Fibroblast of skin of abdomen (primary cell): ENCODE measurements at regions not wholly inside any gene's neighbourhood (a gene's known extent, or its start where the extent isn't known, plus 50 kb on each side); places are given as distances from the start of the nearest gene placed in this dataset.

Source experiments
- DNase-seq: peaks from one replicate; pipeline ENCODE4 v3.0.0-alpha.2; 2013

DNA sequence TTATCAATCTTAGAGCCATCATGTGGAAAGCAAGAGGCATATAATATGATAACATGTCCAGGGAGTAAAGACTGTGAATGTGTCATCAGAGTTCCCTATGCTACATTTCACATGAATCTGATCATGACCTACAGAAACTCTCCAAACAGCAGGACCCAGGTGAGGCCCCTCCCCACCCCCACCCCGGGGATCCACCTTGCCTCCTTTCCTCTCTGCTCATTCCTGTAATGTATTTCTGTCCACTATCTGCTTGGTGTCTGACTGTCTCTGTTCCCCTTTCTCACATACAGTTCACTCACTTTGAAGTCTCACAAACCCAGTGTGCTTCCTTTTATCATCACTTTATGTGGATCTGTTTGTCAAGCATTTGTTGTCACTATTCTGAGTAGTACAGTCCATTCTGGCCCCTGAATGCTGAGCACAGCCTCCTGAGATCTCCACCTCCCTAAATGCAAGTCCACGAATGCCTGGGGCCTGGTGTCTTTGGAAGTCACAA is 76.4 kb upstream of the SMARCA2 start:
- no peak for DNase-seq

- no peak for DNase-seq
Observed at GRCh38 chr9:1939466-1939865, 75.7 kb upstream of the SMARCA2 start.

GRCh38 chr9:1939926-1940368 is 75.2 kb upstream of the SMARCA2 start:
- DNase-seq, result no peak

DNA sequence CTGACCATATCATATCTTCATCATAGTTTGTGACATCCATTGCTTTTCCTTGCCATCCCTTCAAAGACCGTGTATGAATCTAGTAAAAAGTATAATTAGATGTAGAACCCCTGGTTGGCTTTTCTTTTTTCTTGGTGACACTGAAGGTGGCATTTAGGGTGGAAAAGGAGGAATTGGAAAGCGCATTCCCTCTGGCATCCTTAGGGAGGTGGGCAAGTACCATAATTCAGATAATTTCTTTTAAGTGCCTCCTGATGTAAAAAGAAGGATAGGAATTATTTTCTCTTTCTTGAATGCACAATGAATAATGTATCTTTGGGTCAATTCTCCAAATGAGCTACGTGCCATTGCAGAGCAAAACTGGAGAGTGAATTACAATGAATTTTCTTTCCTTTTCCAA is 73.2 kb upstream of the SMARCA2 start:
- DNase-seq, result no peak

- DNase-seq, result no peak
Observed at GRCh38 chr9:1946526-1947283, 68.4 kb upstream of the SMARCA2 start.

DNA sequence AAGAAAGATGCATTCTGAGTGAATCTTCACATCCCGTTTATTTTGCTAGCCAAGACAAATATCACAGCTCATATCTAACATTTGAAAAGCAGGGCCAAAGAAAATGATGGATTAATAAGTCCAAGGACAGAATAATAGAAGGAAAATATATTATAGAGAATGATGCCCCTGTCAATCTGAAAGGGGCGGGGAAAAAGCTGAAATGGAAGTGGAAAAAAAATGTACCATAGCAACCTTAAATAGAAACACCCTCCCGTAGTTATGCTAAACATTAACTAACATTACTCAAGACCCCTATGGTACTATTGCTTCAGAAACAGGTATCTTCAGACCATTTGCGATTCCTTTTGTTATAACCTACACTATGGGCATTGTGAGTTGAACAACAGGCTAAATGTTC is 67.7 kb upstream of the SMARCA2 start:
- DNase-seq, result no peak

- no peak for DNase-seq
Observed at GRCh38 chr9:1948541-1948940, 66.6 kb upstream of the SMARCA2 start.

- DNase-seq, result no peak
Observed at GRCh38 chr9:1951446-1951845, 63.7 kb upstream of the SMARCA2 start.

DNA sequence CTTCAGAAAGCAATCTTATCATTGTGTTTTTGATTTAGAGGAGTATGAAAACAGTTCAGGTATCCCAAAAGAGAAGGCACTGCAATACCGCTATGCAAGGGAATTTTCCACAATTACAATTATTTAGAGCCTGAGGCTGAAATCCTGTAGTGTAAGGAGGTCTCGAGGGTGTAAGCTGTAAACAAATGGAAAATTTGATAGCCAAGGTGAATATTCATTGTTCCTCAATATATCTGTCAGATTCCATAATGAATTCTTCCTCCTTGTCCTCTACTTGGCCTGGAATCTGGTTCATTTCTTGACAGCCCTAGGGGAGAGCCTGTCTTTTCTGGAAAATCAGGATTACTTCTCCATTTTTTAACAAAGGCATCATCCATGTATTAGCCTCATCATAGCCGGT is 63.1 kb upstream of the SMARCA2 start:
- DNase-seq, result no peak

DNA sequence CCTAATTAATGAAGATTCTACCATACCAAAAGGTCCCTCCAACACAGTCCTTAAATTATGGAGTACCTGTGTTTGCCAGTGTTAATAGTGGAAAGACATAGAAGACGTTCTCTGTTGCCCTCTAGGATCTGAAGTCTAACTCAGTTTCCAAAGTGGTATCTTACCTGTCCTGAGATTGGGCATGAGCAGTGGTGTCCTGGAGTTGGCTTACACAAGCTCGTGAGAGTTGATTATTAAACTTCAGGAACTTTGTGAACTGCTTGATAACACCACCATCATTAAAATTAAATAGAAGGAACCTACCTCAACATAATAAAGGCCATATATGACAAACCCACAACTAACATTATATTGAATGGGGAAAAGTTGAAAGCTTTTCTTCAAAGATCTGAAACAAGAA is 60.9 kb upstream of the SMARCA2 start:
- no peak for DNase-seq

DNA sequence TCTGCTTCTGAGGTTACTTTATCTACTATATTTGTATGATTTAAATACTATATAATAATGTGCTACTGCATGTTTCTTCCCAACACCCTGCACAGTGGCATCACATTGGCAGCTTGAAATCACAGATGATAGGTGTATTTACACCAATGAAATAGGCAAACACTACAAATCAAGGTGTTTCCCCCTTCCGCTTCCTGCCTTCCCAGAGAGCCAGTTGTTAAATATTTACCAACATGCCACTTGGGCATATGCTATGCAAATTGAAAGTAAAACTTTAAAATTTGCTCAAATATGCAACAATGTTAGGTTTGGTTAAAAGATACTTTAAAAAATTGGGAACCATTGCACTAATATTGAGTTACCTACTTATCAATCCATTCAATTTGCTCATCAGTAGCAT is 58.2 kb upstream of the SMARCA2 start:
- DNase-seq, result no peak

- no peak for DNase-seq
Observed at GRCh38 chr9:1957856-1958255, 57.3 kb upstream of the SMARCA2 start.

- no peak for DNase-seq
Observed at GRCh38 chr9:1959371-1959770, 55.8 kb upstream of the SMARCA2 start.

DNA sequence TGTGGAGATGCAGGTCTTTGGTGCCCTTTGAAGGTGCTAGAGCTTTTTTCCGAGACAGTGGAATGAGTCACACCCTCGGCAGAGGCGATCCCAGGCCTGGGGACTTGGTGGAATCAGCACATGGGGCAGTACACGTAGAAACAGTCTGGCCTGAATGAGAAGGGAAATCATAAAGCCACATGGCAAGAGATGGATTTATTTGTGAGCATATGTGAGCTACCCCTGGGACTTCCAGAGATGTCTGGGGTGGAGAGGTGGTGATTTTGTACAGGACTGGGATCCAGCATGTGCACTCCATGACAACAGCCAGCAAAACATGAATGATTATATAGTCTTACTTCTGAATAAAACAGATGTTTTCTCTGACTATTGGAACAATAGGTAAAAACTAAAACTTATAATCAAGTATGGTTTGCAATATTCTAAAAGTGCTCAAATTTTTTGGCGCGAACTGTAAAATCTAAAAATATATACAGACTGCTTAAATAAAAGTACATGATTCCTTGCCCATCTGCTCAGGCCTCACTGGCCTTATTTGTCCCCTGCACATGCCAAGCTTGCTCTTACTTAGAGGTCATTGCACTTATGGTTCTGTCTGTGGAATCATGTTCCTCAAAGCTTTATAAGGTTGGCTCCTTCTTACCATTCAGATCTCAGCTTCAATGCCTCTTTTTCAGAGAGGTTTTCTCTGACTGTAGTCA is 54.7 kb upstream of the SMARCA2 start:
- no peak for DNase-seq

DNA sequence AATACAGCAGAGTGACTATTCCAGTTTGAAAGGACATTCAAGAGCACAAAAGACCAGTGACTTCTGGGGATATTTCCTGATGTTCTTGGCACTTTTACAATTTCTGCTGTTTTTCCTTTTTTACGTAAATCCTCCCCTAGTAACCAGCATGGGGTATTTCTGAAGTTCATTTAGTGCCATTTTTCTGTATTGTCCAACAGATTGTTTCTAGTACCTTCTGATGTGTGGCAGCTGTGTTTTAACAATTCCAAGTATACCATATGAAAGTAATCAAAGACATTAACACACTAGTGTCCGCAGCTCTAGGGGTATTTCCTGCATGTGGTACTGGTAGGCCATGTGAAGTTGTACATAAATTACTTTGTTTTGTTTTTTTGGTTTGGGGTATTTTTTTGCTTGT is 53.0 kb upstream of the SMARCA2 start:
- no peak for DNase-seq

DNA sequence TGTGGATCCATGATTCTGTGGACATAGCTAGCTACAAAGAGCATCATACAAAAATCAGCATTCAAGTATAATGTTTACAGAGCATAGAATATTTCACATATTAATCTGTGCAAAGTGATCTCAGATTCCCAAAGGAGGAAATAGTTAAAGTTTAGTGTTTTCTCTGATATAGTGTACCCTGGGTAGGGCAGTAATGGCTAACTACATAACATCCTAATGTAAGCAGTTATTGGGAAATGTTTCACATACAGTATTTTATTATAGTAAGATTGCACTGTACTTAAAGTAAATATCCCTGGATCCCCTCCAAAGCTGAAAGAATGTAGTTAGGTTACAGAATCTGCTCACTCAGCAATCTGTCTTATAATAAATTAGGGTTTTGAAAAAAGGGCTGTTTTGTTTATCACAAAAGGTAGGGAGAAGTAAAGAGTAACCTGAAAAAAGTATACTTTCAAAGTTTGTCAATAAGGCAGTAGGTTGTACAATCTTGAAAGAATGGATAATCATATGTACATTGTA is 52.5 kb upstream of the SMARCA2 start:
- DNase-seq, result no peak

- no peak for DNase-seq
Observed at GRCh38 chr9:1964093-1964492, 51.1 kb upstream of the SMARCA2 start.
